ENCODE measurements at regions not wholly inside any gene's neighbourhood (a gene's known extent, or its start where the extent isn't known, plus 50 kb on each side); places are given as distances from the start of the nearest gene placed in this dataset.

DNA sequence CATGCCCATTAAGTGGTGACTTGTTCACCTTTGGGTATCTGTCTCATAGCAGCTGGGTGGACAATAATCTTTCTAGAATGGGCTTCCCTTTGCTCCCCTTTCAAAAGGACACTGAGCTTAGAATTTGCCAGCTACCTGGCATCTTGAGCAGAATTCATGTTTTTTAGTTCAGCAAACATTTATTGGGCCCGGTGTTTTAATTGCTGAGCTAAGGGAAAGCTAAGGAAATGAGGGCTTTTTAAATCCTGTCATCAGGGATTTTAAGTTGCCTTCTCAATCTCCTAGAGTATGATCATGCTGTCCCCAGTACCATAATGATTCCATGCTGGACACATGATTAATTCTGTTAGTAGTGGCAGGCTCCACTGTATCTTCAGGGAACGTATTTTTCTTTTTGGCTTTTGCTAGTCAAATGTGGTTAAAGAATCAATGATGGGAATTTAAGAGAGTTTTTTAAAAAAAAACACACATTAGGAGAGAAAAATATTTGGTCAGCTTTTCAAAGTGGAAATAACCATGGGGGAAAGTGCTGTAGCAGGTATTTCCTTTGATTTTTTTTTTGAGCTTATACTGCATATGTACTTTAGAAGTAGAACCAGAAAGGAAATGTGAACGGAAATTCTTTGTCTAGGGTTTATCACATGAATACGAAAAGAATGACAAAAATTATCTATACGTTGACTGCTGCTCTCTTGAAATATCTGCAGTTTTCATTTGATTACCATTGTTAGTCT lies 208.9 kb downstream of the CLCN4 start:
- TF ChIP-seq, protein P1, sequence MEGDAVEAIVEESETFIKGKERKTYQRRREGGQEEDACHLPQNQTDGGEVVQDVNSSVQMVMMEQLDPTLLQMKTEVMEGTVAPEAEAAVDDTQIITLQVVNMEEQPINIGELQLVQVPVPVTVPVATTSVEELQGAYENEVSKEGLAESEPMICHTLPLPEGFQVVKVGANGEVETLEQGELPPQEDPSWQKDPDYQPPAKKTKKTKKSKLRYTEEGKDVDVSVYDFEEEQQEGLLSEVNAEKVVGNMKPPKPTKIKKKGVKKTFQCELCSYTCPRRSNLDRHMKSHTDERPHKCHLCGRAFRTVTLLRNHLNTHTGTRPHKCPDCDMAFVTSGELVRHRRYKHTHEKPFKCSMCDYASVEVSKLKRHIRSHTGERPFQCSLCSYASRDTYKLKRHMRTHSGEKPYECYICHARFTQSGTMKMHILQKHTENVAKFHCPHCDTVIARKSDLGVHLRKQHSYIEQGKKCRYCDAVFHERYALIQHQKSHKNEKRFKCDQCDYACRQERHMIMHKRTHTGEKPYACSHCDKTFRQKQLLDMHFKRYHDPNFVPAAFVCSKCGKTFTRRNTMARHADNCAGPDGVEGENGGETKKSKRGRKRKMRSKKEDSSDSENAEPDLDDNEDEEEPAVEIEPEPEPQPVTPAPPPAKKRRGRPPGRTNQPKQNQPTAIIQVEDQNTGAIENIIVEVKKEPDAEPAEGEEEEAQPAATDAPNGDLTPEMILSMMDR (IDR thresholded peaks at IDR 0.05 in 8 of 11, conservative IDR thresholded peaks at IDR 0.05 in 3 of 11), result no peak
- TF ChIP-seq POLR2AphosphoS5 (IDR thresholded peaks at IDR 0.05) (no peak), POLR2A (IDR thresholded peaks at IDR 0.05) (no peak)

Measured in spleen (tissue), 7 donors.